ENCODE measurements at regions not wholly inside any gene's neighbourhood (a gene's known extent, or its start where the extent isn't known, plus 50 kb on each side); places are given as distances from the start of the nearest gene placed in this dataset.

DNA sequence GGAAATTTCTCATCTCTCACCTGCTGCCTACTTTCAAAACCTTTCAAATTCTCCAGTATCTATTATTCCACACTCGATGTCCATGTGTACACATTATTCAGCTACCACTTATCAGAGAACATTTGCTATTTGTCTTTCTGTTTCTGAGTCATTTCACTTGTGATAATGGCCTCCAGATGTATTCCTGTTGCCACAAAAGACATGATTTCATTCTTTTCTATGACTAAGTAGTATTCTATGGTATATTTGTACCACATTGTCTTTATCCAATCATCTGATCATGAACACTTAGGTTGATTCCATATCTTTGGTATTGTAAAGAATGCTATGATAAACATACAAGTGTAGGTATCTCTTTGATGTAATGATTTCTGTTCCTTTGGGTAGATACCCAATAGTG is 310.1 kb upstream of the SPOCK3 start:
- TF ChIP-seq, protein P1, sequence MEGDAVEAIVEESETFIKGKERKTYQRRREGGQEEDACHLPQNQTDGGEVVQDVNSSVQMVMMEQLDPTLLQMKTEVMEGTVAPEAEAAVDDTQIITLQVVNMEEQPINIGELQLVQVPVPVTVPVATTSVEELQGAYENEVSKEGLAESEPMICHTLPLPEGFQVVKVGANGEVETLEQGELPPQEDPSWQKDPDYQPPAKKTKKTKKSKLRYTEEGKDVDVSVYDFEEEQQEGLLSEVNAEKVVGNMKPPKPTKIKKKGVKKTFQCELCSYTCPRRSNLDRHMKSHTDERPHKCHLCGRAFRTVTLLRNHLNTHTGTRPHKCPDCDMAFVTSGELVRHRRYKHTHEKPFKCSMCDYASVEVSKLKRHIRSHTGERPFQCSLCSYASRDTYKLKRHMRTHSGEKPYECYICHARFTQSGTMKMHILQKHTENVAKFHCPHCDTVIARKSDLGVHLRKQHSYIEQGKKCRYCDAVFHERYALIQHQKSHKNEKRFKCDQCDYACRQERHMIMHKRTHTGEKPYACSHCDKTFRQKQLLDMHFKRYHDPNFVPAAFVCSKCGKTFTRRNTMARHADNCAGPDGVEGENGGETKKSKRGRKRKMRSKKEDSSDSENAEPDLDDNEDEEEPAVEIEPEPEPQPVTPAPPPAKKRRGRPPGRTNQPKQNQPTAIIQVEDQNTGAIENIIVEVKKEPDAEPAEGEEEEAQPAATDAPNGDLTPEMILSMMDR (IDR thresholded peaks at IDR 0.05; ENCODE audit: extremely low read depth, missing control alignments), result no peak
- DNase-seq (ENCODE audit: low spot score), result no peak

DNA sequence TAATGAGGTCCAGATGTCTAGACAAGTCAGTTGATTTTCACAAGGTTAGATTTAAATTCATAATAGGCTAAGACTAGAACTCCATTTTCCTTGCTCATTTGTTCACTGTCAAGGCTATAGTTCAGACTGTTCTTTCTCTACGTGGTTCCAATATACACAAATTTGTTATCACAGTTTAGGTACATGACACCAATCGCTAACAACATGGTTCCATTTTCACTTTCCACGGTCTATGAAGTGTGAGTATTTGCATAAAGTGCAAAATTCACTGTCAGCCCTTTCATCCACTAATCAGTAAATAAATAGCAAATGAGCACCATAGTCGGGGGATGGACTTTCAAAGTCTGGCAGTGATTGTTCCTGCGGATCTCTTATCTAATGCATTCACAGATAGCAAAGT is 315.7 kb upstream of the SPOCK3 start:
- TF ChIP-seq, protein P1 (IDR thresholded peaks at IDR 0.05; ENCODE audit: extremely low read depth, missing control alignments), result no peak
- no peak for DNase-seq (ENCODE audit: low spot score)

DNA sequence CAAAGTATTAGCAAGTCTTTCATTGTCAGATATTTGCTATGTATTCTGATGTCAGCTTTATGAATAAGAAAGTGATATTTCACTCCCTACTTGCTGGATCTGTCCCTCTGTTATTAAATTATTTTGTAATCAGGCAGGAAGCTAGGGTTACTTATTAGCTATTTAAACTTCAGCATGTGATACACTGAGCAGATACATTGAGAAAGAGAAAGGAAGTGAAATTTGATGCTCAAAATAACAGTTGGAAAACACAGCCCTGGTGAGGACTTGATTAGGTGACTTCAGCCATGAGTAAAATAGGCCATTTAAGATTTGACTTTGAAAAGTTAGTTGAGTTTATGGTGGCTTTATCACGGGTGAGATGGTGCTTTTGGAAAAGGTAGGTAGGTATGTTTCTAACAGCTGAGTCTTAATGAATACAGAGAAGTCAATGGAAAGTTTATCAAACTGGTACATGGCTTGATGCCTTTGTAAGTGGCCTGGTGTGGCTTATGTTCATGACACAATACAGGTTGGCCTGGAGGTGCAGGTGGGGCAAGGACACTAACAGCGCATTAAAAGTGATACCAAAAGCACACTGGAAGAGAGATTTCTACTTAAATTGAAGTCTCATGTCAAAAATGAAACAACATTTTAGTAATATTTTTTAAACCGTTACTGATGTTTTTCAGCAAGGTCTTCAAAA is 321.2 kb upstream of the SPOCK3 start:
- TF ChIP-seq, protein P1 (IDR thresholded peaks at IDR 0.05; ENCODE audit: extremely low read depth, missing control alignments), result no peak
- DNase-seq (ENCODE audit: low spot score), result no peak

DNA sequence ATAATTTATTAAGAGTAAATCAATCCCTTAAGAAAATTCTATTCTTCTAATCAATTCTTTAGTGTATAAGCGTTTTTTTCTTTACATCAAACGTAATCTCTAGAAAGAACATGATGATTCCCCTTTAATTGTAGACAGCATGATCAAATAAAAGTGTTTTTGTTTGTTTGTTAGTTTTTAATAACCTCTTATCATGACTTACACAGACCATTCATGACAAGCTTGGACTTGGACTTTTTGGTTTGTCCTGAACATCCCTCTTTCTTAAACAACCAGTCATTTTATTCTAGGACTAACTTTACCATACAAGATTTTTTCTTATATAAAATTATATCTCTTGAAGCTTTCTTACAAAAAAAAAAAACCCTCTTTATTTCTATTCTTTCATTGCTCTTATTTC is 344.6 kb upstream of the SPOCK3 start:
- no peak for DNase-seq (ENCODE audit: low spot score)
- TF ChIP-seq, protein P1 (IDR thresholded peaks at IDR 0.05; ENCODE audit: extremely low read depth, missing control alignments), result no peak

DNA sequence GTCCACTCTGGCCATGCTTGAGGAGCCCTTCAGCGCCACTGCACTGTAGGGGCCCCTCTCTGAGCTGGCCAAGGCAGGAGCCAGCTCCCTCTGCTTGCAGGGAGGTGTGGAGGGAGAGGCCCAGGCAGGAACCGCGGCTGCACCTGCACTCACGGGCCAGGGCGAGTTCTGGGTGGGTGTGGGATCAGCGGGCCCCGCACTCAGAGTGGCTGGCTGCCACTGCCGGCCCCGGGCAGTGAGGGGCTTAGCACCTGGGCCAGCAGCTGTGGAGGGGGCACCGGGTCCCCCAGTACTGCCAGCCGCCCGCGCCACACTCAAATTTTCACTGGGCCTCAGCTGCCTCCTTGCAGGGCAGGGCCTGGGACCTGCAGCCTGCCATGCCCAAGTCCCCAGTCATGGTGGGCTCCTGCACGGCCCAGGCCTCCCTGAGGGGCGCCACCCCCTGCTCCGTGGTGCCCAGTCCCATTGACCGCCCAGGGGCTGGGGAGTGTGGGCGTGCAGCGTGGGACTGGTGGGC is 347.2 kb upstream of the SPOCK3 start:
- no peak for DNase-seq (ENCODE audit: low spot score)
- TF ChIP-seq, protein P1 (IDR thresholded peaks at IDR 0.05; ENCODE audit: extremely low read depth, missing control alignments), result no peak

DNA sequence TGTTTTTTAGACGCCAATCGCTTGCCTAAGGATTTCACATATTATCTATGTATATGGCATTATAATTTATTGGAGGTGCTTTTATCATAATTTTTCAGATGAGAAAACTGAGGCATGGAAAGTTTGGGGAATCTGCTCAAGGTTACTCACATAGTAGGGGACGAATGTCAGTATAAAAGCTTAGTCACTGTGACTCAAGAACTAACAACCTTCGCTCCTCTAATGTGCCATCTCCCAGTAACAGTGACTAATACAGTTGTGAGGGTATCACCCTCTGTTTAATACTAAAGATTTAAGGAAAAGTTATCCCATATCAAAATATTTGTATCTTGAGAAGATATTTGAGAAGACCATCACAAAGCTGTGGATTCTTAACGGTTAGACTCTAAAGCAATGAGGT is 353.1 kb upstream of the SPOCK3 start:
- no peak for DNase-seq (ENCODE audit: low spot score)
- TF ChIP-seq, protein P1 (IDR thresholded peaks at IDR 0.05; ENCODE audit: extremely low read depth, missing control alignments), result no peak

DNA sequence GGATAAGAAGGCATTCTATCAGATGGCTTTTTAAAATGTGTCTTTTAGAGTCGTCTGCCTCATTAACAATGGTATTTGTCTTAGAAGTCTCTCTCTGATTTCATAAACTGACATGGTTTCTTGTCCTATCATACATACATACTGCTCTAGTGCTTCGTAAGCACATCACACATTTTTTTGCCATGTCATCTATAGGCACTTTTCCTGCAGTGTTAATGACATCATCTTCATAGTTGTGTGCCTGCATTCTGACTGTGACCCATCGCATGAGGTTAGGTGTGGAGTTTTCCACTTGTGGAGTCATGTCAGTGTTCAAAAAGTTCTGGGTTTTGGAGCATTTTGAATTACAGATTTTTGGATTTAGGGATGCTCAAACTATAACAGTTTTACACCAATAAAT is 361.6 kb upstream of the SPOCK3 start:
- DNase-seq (ENCODE audit: low spot score), result no peak
- TF ChIP-seq, protein P1 (IDR thresholded peaks at IDR 0.05; ENCODE audit: extremely low read depth, missing control alignments), result no peak
